ENCODE measurements at regions not wholly inside any gene's neighbourhood (a gene's known extent, or its start where the extent isn't known, plus 50 kb on each side); places are given as distances from the start of the nearest gene placed in this dataset.

GRCh38 chr20:10853731-10854130 is 179.9 kb upstream of the JAG1 start:
- no peaks in the 10 kb centered on the region for H3K9me3 ChIP-seq
- H3K4me1 ChIP-seq, result peaks cover 5% of the 10 kb centered on the region
- no peak for DNase-seq
- no peaks in the 10 kb centered on the region for H3K36me3 ChIP-seq
- no peak overlapping the region for H3K4me3 ChIP-seq
- H3K27ac ChIP-seq, result no peak overlapping the region
- no peak for TF ChIP-seq CTCF (IDR thresholded peaks at IDR 0.05)
- intact Hi-C loops (cut with DNase I), result no loop called here
- no peak for ATAC-seq
- no peaks in the 10 kb centered on the region for H3K27me3 ChIP-seq (ENCODE audit: low read depth)

GRCh38 chr20:10854976-10855375 is 181.2 kb upstream of the JAG1 start:
- TF ChIP-seq CTCF (IDR thresholded peaks at IDR 0.05), result no peak
- Histone ChIP-seq H3K27me3 (ENCODE audit: low read depth) (no peaks in the 10 kb centered on the region), H3K9me3 (no peaks in the 10 kb centered on the region), H3K27ac (no peak overlapping the region), H3K4me1 (peaks cover 5% of the 10 kb centered on the region), H3K36me3 (no peaks in the 10 kb centered on the region), H3K4me3 (no peak overlapping the region)
- ATAC-seq, result no peak
- intact Hi-C loops (cut with DNase I), result no loop called here
- no peak for DNase-seq

- H3K36me3 ChIP-seq, result no peaks in the 10 kb centered on the region
- peaks cover 5% of the 10 kb centered on the region for H3K4me1 ChIP-seq
- no peak for ATAC-seq
- no peak overlapping the region for H3K27ac ChIP-seq
- H3K9me3 ChIP-seq, result no peaks in the 10 kb centered on the region
- H3K27me3 ChIP-seq (ENCODE audit: low read depth), result no peaks in the 10 kb centered on the region
- intact Hi-C loops (cut with DNase I), result no loop called here
- DNase-seq, result no peak
- no peak overlapping the region for H3K4me3 ChIP-seq
- no peak for TF ChIP-seq CTCF (IDR thresholded peaks at IDR 0.05)
These were observed 182.0 kb upstream of the JAG1 start for GRCh38 chr20:10855778-10856177.

- no peaks in the 10 kb centered on the region for H3K36me3 ChIP-seq
- TF ChIP-seq CTCF (IDR thresholded peaks at IDR 0.05), result no peak
- no peaks in the 10 kb centered on the region for H3K9me3 ChIP-seq
- intact Hi-C loops (cut with DNase I), result no loop called here
- no peak overlapping the region for H3K4me3 ChIP-seq
- DNase-seq (no peak), ATAC-seq (no peak)
- H3K4me1 ChIP-seq, result peaks cover 5% of the 10 kb centered on the region
- no peak overlapping the region for H3K27ac ChIP-seq
- H3K27me3 ChIP-seq (ENCODE audit: low read depth), result no peaks in the 10 kb centered on the region
These were observed 182.6 kb upstream of the JAG1 start for GRCh38 chr20:10856237-10857015.

GRCh38 chr20:10857352-10858070 is 183.7 kb upstream of the JAG1 start:
- intact Hi-C loops (cut with DNase I), result no loop called here
- H3K36me3 ChIP-seq, result no peaks in the 10 kb centered on the region
- ATAC-seq (peak; percentile 61 to 75), DNase-seq (no peak)
- peaks cover 5% of the 10 kb centered on the region for H3K4me1 ChIP-seq
- no peak overlapping the region for H3K4me3 ChIP-seq
- H3K27ac ChIP-seq, result peak overlapping the region; percentile 4
- no peaks in the 10 kb centered on the region for H3K27me3 ChIP-seq (ENCODE audit: low read depth)
- no peaks in the 10 kb centered on the region for H3K9me3 ChIP-seq
- TF ChIP-seq CTCF (IDR thresholded peaks at IDR 0.05), result no peak
